NCI-H2227 treated with DMSO at 0.1 percent for 48 hours (cell line): ENCODE measurements at regions not wholly inside any gene's neighbourhood (a gene's known extent, or its start where the extent isn't known, plus 50 kb on each side); places are given as distances from the start of the nearest gene placed in this dataset.

Experiments
- DNase-seq: peaks from one replicate; lab custom pipeline; 2025; lab: John Stamatoyannopoulos, UW

DNA sequence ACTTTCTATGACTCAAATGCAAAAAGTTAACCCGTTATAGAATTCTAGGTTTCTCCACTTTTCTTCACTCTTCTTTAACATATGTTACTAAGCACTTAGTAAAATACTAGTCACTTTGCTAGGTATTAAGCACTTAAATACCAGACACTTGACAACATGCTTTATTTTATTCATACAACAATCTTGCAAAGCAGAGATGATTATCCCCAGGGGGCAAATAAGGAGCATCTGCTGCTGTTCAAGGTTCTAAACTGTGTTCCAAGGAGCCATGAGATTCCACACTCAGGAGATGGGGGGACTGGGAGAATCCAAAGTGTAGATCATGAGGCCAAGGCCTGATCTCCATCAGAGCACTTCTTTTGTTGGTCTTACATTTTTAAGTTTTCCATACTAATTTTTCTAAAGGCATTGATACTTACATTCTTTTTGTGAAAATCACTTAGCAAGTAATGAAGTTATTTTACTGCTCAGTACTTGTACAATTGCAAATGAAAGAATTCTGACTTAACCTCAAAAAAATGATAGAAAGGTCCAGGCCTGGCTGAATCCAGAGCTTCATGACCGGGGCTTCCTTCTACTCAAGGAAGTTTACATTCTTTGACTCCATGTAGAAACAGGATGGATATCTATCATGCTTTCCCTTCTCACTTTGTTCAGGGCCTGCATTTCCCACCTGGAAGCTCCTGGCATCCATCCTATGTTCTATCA, 504.4 kb upstream of the WWC1 start:
- DNase-seq = no peak

DNA sequence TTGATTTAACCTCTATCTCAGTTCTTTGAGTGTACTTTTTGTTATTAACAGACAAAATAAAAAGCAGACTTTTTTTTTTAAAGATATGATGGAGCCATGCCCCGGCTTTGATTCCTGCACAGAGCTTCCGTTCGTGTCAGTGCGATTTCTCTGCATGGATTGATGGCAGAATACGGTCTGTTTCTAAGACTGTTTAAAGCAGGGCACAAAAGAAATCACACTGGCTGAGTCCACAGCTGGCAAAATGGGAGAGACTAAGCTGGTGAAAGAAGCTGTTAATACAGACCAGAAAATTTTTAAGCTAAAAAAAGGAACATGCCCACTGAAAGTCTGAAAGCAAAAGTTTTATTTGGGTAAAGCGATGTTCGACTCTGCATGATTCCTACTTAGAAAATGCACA, 501.4 kb upstream of the WWC1 start:
- no peak for DNase-seq

GRCh38 chr5:167790462-167791260, 500.8 kb upstream of the WWC1 start:
- DNase-seq = no peak

DNA sequence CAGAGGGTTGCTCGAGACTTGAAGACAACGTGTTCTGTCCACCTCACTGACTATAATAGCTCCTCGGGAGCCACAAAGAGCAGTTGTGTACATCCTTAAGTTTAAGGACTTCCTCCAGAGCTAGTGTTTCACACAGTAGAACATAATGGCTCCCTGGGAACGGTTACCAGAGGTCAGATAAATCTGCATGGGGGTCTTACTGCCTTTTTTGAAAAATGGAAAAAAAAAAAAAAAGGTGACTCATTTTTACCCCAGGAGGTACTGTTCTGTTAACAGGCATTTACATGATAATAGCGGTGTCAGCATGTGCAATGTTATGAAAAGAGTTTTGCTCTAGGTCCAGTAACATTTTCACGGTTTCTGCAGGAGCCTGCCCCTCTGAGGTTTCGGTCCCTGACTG, 498.9 kb upstream of the WWC1 start:
- no peak for DNase-seq

DNA sequence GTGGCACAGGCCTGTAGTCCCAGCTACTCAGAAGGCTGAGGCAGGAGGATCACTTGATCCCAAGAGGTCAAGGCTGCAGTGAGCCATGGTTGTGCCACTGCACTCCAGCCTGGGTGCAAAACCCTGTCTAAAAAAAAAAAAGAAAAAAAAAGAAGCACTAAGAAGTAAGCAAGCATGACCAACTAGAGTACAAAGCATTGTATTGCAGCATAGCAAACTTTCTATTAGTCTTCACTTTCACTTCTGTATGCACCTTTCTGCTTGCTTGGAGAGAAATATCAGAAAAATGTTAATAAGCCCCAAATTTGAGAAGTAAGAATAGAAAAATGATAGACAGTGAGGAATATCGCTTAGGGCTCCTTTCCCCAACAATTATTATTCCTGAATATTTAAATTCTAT, 497.7 kb upstream of the WWC1 start:
- no peak for DNase-seq

GRCh38 chr5:167794121-167794520, 497.3 kb upstream of the WWC1 start:
- DNase-seq = no peak

- no peak for DNase-seq
Observed at GRCh38 chr5:167796672-167797071, 494.8 kb upstream of the WWC1 start.

DNA sequence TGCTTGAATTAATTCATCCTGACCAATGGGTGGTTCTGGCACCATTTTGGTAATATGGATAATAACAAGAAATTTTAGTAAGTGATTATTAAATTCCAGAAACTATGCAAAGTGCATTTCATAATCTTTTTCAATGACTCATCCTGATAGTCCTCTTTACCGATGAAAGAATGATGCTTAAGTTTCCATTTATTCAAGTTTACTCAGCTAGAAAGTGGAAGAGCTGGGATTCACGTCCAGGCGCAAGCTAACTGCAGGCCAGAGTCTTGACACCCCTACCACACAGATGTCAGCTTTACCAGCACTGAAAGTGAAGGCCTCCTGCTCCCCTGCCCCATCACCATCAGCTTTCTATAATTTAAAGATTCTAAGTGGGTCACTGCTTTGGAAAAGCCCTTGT, 493.5 kb upstream of the WWC1 start:
- no peak for DNase-seq

- no peak for DNase-seq
Observed at GRCh38 chr5:167798448-167798847, 493.0 kb upstream of the WWC1 start.

- DNase-seq = no peak
Observed at GRCh38 chr5:167800427-167800826, 491.0 kb upstream of the WWC1 start.

DNA sequence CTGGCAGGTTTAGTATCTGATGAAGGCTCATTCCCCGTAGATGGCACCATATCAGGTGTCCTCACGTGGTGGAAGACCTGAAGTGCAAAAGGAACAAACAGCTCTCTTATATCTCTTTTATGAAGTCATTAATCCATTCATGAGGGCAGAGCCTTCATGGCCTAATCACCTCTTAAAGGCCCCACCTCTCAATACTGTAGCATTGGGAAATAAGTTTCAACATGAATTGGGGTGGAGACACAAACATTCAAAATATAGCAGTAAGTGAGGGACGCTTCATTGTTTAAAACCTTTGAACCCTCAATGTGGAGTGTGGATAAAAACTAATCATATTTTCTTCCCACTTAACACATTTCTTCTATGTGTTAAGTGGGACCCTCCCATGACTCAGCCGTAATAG, 489.4 kb upstream of the WWC1 start:
- no peak for DNase-seq

DNA sequence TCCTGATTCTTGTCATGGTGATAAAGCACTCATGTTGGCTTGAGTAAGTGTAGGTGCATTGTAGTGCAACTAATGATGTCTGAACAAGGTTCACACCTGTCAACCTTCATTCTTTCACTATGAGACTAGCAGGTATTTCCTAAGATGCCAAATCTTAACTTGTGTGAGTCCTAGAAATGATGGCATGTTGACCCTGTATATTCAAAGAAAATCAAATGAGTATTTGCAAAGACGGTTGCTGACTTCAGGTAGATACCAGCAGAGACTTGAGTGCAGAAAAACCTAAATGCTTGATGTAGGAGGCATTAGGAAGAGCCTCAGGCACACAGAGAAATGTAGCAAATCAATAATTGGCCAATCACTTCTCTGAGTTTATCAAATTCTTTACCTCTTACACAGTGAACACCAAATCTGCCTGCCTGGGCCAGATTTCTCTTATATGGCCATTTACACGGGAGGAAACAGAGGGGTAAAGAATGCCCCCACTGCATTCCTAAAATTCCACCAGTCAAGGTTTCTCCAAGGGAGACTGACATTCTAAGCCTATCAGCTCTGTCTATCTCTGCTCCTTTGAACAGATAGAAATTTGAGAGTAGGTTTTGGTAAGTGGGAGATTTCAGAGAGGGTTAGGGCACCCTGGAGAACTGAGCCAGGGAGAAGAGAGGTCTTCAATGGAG, 488.6 kb upstream of the WWC1 start:
- DNase-seq = no peak

DNA sequence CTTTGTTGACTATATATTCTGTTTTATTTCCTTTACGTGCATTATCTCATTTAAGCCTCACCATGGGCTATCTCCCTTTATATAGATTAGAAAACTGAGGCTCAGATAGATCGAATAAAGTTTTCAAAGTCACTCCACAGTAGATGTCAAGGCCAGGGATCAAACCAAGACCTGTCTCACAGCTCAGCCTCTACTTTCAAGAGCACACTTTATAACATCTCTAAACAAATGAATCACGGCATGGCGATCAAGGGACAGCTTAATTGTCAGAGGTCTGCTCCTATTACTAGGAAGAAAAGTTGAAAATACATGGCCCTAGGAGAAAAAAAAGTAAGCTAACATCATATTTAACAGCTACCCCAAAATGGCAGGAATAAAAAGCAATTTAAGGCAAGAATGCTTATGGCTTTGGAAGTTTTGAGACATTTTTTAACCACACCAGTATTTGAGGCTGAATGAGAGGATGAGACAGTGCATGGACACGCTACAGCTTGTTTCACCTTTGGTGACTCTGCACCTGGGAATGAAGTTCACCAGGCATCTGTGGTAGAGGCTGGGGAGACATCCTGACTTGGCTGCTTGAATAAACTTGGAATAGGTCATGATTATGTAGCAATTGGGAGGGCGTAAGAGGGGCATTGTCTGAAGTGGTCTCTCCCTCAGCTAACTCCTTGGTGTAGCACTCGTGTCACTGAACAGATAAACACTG, 486.8 kb upstream of the WWC1 start:
- no peak for DNase-seq

DNA sequence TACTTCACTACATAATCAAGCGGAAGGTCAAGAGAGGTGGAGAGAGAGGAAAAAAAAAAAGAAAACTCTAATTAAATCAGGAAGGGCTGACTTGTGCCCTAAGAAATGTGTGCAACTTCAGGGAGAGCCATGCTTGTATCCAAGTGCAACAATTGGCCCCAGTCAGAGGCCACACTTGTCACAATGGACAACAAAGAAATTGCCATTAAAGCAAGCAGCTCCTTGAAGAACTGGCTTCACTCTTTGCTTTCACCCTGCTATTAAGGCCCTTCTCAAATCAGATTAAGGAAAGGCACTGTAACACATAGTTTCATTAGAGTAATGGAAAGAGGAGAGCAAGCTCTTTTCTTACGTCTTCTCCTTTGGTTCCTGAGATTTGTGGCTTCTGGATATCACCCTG, 480.9 kb upstream of the WWC1 start:
- DNase-seq = peak; percentile 41

DNA sequence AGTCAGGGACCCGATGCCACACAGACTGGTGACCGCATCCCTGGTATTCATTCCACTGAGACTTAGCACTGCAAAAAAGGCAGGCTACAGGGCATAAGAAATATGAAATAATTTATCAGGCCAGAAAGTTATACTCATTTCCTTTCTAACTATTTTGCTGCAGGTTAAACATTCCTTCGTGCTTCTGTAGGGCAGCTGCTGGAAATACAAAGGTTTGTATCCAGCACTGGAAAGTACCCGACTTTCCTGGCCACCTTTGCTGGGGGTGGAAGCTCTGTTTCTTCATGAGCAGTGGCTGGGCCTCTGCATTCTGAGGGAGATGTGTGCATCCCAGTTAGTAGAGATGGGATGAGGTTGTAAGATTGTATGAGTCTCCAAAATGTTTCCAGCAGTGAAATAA, 478.6 kb upstream of the WWC1 start:
- no peak for DNase-seq

- DNase-seq = no peak
Observed at GRCh38 chr5:167813389-167813788, 478.1 kb upstream of the WWC1 start.

- no peak for DNase-seq
Observed at GRCh38 chr5:167814040-167814439, 477.4 kb upstream of the WWC1 start.

GRCh38 chr5:167814828-167815227, 476.6 kb upstream of the WWC1 start:
- no peak for DNase-seq

GRCh38 chr5:167816354-167816753, 475.1 kb upstream of the WWC1 start:
- DNase-seq = no peak

DNA sequence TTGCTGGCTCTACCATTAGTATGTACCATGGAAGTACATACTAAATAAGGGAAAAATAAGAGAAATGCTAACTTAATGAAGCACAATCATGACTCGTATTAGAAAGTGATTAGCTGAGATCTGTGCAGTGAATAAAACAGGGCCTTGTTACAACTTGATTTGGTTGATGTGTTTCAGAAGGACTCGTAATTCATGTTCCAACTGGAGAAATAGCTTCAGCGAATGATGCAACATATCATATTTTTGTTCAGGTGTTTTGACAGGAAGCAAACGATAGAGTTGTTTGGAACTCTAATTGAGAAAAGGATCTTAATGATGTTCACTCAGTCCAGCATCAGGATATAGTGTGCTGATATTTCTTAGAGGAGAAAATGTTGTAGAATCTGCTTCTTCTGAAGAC, 474.6 kb upstream of the WWC1 start:
- no peak for DNase-seq

DNA sequence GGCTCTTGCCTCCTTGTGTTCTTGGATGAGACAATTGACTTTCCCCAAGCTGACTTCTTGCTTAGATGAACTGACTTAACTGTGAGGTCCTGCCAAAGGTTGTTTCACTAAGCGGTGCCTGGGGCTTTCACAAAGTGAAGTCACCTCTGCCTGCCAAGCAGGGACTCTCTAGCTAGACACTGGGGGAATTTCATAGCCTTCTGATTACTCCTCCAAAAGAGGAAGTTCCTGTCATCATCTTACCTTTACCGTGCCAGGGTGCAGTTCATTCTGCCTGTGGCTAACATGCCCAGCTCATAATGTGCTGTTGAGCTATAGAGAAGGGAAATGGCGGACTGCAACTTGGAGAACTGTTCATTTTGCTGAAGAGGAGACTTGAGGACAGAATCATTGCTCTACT, 472.0 kb upstream of the WWC1 start:
- no peak for DNase-seq
